ENCODE measurements at regions not wholly inside any gene's neighbourhood (a gene's known extent, or its start where the extent isn't known, plus 50 kb on each side); places are given as distances from the start of the nearest gene placed in this dataset.

- Histone ChIP-seq H3K9me2 (ENCODE audit: insufficient read depth) (no peaks in the 10 kb centered on the region), H4K20me1 (ENCODE audit: insufficient read depth) (no peaks in the 10 kb centered on the region), H3K4me2 (ENCODE audit: low read length) (no peak overlapping the region), H3K27me3 (ENCODE audit: insufficient read depth, low read length) (no peaks in the 10 kb centered on the region), H3K36me3 (ENCODE audit: control insufficient read depth in 1 of 2, insufficient read depth in 2 of 2, low read length in 2 of 2) (no peaks in the 10 kb centered on the region), H3K79me2 (ENCODE audit: insufficient read depth, low read length) (no peaks in the 10 kb centered on the region), H3K9ac (ENCODE audit: low read length) (no peak overlapping the region), H3K4me1 (ENCODE audit: control insufficient read depth in 1 of 2, insufficient read depth in 2 of 2, low read length in 2 of 2) (no peaks in the 10 kb centered on the region), H3K4me3 (replicated peaks in 1 of 2; ENCODE audit: low read depth in 1 of 2, low read length in 2 of 2) (no peak overlapping the region), H3K27ac (ENCODE audit: low read depth, low read length) (no peak overlapping the region), H2AFZ (ENCODE audit: low read depth, low read length, poor library complexity, severe bottlenecking) (no peak overlapping the region), H3K9me3 (ENCODE audit: control insufficient read depth in 1 of 2, insufficient read depth in 1 of 2, low read depth in 1 of 2, low read length in 2 of 2) (peaks cover 18 to 33% of the 10 kb centered on the region in 2 experiments; a peak in 3 of 4 replicates)
- no peak for TF ChIP-seq RAD21 (IDR thresholded peaks at IDR 0.05; ENCODE audit: low read depth)
- TF ChIP-seq ELF1 (IDR thresholded peaks at IDR 0.05; ENCODE audit: borderline replicate concordance, low read depth), result no peak
- no peak for TF ChIP-seq POLR2AphosphoS5 (IDR thresholded peaks at IDR 0.05; ENCODE audit: low read depth, low read length)
- no peak for TF ChIP-seq EZH2 (IDR thresholded peaks at IDR 0.05)
- TF ChIP-seq SRF (IDR thresholded peaks at IDR 0.05; ENCODE audit: low read depth), result no peak
- no peak for TF ChIP-seq ATF3 (IDR thresholded peaks at IDR 0.05)
- TF ChIP-seq TCF7L2 (IDR thresholded peaks at IDR 0.05; ENCODE audit: borderline replicate concordance, extremely low read depth, insufficient read depth, insufficient read length), result no peak
- TF ChIP-seq CBX3 (IDR thresholded peaks at IDR 0.05; ENCODE audit: low read depth), result no peak
- no peak for TF ChIP-seq YY1 (IDR thresholded peaks at IDR 0.05; ENCODE audit: extremely low read depth, insufficient replicate concordance, low read depth, low read length)
- TF ChIP-seq JUND (IDR thresholded peaks at IDR 0.05), result no peak
- no peak for TF ChIP-seq SIN3A (IDR thresholded peaks at IDR 0.05; ENCODE audit: low read depth)
- DNase-seq (ENCODE audit: low read depth, low spot score) (no peak), ATAC-seq (no peak)
- ChIA-PET CTCF (no interaction called here), POLR2A (no interaction called here), RAD21 (ENCODE audit: low non-redundant PET in 1 of 2, low total read pairs in 2 of 2, uncharacterized antibody in 2 of 2, unreplicated experiment in 2 of 2) (no interaction called here)
- no TSS peak for BruUV-seq (replicated peaks)
- intact Hi-C loops (cut with micrococcal nuclease), result no loop called here
Observed at GRCh38 chr10:129079705-129080104, 387.3 kb upstream of the MGMT start.

- Histone ChIP-seq H3K4me1 (ENCODE audit: control insufficient read depth in 1 of 2, insufficient read depth in 2 of 2, low read length in 2 of 2) (no peaks in the 10 kb centered on the region), H3K27ac (ENCODE audit: low read depth, low read length) (no peak overlapping the region), H3K9me3 (ENCODE audit: control insufficient read depth in 1 of 2, insufficient read depth in 1 of 2, low read depth in 1 of 2, low read length in 2 of 2) (peaks cover 14 to 16% of the 10 kb centered on the region in 2 experiments; a peak in 3 of 4 replicates), H3K79me2 (ENCODE audit: insufficient read depth, low read length) (no peaks in the 10 kb centered on the region), H3K9me2 (ENCODE audit: insufficient read depth) (no peaks in the 10 kb centered on the region), H3K9ac (ENCODE audit: low read length) (no peak overlapping the region), H3K36me3 (ENCODE audit: control insufficient read depth in 1 of 2, insufficient read depth in 2 of 2, low read length in 2 of 2) (no peaks in the 10 kb centered on the region), H2AFZ (ENCODE audit: low read depth, low read length, poor library complexity, severe bottlenecking) (no peak overlapping the region), H4K20me1 (ENCODE audit: insufficient read depth) (no peaks in the 10 kb centered on the region), H3K4me3 (replicated peaks in 1 of 2; ENCODE audit: low read depth in 1 of 2, low read length in 2 of 2) (no peak overlapping the region), H3K4me2 (ENCODE audit: low read length) (no peak overlapping the region), H3K27me3 (ENCODE audit: insufficient read depth, low read length) (no peaks in the 10 kb centered on the region)
- RAD21 ChIA-PET (ENCODE audit: low non-redundant PET in 1 of 2, low total read pairs in 2 of 2, uncharacterized antibody in 2 of 2, unreplicated experiment in 2 of 2), result no interaction called here
- no TSS peak for BruUV-seq (replicated peaks)
- no peak for ATAC-seq
- no peak for TF ChIP-seq ZBTB33 (IDR thresholded peaks at IDR 0.05; ENCODE audit: extremely low read depth, insufficient replicate concordance, low read length)
- intact Hi-C loops (cut with micrococcal nuclease), result no loop called here
- DNase-seq (ENCODE audit: low read depth, low spot score), result no peak
- POLR2A ChIA-PET, result no interaction called here
- CTCF ChIA-PET, result no interaction called here
Observed at GRCh38 chr10:129085811-129086210, 381.2 kb upstream of the MGMT start.
